Fibroblast of pulmonary artery (primary cell): ENCODE measurements at regions not wholly inside any gene's neighbourhood (a gene's known extent, or its start where the extent isn't known, plus 50 kb on each side); places are given as distances from the start of the nearest gene placed in this dataset.

Experiments used
- DNase-seq: peaks from one replicate; pipeline ENCODE4 v3.0.0-alpha.2; 2010; ENCODE audit warnings: low read depth
- H3K4me3 ChIP-seq: replicated peaks from 2 replicates; pipeline ENCODE4 v1.5.1; 2011; ENCODE audit warnings: low read depth, mild to moderate bottlenecking, control low read depth, low read length, moderate library complexity
- TF ChIP-seq, protein P1 (sequence below): IDR thresholded peaks from 2 replicates; pipeline ENCODE4 v1.5.1; 2011; ENCODE audit warnings: mild to moderate bottlenecking, control low read depth, low read length, inconsistent platforms; ENCODE audit errors: missing control alignments

DNA sequence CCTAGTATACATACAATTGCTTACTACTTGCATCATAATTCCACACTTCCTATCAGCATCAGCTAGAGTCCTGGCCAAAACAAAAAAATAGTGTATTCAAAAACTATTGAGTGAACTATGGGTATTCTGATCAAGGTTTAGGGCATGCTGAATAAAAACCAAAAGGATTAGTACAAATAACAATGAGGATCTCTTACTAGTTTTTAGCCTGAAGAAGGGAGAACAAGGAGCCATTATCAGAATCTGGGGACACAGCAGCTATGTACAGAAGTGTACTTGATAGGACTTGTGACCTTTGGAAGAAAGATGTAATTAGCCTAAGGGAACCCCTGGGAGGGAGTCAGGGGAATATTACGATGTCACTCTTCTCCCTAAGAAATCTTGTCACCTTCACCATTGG, 832.2 kb downstream of the SQOR start:
- TF ChIP-seq, protein P1, sequence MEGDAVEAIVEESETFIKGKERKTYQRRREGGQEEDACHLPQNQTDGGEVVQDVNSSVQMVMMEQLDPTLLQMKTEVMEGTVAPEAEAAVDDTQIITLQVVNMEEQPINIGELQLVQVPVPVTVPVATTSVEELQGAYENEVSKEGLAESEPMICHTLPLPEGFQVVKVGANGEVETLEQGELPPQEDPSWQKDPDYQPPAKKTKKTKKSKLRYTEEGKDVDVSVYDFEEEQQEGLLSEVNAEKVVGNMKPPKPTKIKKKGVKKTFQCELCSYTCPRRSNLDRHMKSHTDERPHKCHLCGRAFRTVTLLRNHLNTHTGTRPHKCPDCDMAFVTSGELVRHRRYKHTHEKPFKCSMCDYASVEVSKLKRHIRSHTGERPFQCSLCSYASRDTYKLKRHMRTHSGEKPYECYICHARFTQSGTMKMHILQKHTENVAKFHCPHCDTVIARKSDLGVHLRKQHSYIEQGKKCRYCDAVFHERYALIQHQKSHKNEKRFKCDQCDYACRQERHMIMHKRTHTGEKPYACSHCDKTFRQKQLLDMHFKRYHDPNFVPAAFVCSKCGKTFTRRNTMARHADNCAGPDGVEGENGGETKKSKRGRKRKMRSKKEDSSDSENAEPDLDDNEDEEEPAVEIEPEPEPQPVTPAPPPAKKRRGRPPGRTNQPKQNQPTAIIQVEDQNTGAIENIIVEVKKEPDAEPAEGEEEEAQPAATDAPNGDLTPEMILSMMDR: no peak
- no peak overlapping the region for H3K4me3 ChIP-seq
- DNase-seq: no peak

DNA sequence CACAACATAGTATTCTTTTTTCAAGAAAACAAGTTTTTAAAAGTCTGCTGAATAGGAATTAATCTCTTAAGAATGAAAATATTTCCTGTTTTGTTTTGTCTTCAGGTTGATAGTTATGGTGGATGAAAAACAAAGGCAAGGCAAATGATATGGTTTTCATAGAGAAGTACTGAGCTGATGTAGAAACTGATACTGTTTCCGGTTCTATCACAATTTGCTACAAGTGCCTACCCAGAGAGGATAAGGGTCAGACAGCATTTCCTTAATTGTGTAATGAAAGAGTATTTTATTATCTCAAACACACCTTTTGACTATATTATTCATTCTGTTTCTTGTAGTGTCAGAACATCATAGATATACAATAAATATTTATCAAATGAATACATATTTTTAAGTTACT, 836.3 kb downstream of the SQOR start:
- TF ChIP-seq, protein P1: no peak
- H3K4me3 ChIP-seq: no peak overlapping the region
- DNase-seq: no peak

DNA sequence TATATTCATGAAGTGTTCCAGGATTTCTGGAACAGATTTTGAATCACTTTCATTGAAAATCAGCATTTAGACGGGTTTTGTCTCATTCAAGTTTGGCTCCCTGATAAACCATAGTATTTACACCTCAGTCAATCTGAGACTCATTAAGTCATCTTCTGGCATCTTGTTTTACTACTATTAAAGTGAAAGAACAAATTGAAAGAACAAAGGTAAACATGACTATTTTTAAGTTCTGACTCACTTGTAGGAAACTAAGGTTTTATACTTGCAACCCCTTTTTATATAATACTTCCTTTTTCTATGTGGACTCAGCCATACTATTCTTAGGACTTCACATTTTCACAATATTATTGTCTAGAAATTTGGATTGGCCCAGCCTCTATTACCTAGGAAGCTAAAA, 854.4 kb downstream of the SQOR start:
- no peak for DNase-seq
- TF ChIP-seq, protein P1: no peak
- H3K4me3 ChIP-seq: no peak overlapping the region

- TF ChIP-seq, protein P1: no peak
- no peak overlapping the region for H3K4me3 ChIP-seq
- no peak for DNase-seq
Measured at GRCh38 chr15:46496491-46497115, 861.8 kb downstream of the SQOR start.

DNA sequence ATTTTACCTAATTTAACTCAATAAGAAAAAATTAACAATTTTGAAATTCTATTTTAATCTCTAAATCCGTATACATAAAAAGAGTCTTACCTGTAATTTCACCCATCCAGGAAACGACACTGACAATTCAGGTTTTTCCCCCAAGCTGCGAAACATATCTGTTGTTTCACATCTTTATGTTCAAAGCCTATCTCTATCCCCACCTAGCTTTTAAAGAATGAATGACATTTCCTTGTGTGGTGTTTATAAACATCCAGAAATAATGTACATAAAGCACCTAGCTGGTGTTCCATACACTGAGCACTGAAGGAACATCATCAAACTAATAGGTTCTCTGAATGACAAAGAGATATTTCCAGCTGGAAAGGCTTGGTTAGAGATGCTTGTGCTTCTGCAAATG, 867.8 kb downstream of the SQOR start:
- H3K4me3 ChIP-seq: no peak overlapping the region
- TF ChIP-seq, protein P1: peak; percentile 26
- DNase-seq: peak; percentile 18

DNA sequence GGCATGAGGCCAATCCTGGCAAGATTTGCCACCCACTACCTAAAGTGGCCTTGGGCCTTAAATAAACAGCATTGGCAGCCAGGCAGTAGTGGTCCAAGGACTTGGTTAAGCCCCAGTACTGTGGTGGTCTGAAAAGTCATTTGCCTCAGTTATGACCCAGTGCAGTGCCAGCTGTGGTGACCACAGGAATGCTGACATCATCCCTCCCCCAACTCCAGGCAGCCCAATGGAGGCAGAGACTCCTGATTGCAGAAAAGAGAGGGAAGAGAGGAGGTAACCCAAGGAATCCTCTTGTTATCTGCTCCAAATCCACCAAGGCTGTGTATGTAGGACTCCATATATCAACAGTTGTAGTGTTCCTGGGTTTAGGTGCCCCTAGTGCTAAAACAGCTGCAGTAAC, 883.6 kb downstream of the SQOR start:
- no peak for DNase-seq
- H3K4me3 ChIP-seq: no peak overlapping the region
- TF ChIP-seq, protein P1: no peak

DNA sequence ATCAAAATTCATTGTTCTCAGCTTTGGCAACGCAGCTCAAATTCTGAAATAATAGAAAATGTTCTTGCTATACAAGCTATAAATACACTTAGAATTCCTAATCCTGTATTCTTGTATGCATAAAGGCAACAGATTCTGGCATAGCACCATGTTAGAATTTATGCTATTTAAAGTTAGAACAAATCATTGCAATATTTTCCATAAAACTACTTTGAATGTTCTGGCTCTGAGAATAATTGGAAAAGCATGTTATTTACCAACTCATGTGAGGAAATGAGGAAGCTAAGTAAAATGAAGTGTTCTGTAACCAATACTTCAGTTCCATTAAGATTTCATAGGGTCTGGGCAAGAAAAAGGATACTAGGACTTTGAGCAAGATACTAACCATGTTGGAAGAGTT, 888.9 kb downstream of the SQOR start:
- no peak overlapping the region for H3K4me3 ChIP-seq
- no peak for DNase-seq
- TF ChIP-seq, protein P1: no peak
